Small intestine (tissue), 7 donors: ENCODE measurements at regions not wholly inside any gene's neighbourhood (a gene's known extent, or its start where the extent isn't known, plus 50 kb on each side); places are given as distances from the start of the nearest gene placed in this dataset.

ENCODE experiments used
- DNase-seq, 2 donors: peaks; one replicate each; pipeline versions ENCODE4 v3.0.0 to v3.0.0-alpha.2; 2013
- FAIRE-seq: peaks from 2 replicates; lab custom pipeline; 2012; peaks lifted over from hg19 to GRCh38; lab: Jason Lieb, UNC
- H3K27ac ChIP-seq, 3 donors: one replicate each; pipeline ENCODE4 v1.5.1; 2013; ENCODE audit warnings: low read length in 2 of 3, mild to moderate bottlenecking in 2 of 3, control low read depth in 1 of 3, inconsistent platforms in 1 of 3, low read depth in 1 of 3, moderate library complexity in 1 of 3
- H3K27me3 ChIP-seq, 3 donors: one replicate each; pipeline ENCODE4 v1.6.1; 2013; ENCODE audit warnings: low read length in 3 of 3, inconsistent platforms in 1 of 3; ENCODE audit not compliant: control insufficient read depth in 3 of 3, insufficient read depth in 3 of 3
- H3K36me3 ChIP-seq, 3 donors: one replicate each; pipeline ENCODE4 v1.6.1; 2013; ENCODE audit warnings: low read length in 3 of 3, inconsistent platforms in 1 of 3, low read depth in 1 of 3, mild to moderate bottlenecking in 1 of 3, moderate library complexity in 1 of 3; ENCODE audit not compliant: control insufficient read depth in 3 of 3, insufficient read depth in 2 of 3
- H3K4me1 ChIP-seq, 3 donors: one replicate each; pipeline ENCODE4 v1.6.1; 2013; ENCODE audit warnings: low read length in 2 of 3, inconsistent platforms in 1 of 3, low read depth in 1 of 3, mild to moderate bottlenecking in 1 of 3, moderate library complexity in 1 of 3; ENCODE audit not compliant: control insufficient read depth in 3 of 3, insufficient read depth in 2 of 3
- H3K4me3 ChIP-seq, 3 donors: one replicate each; pipeline ENCODE4 v1.5.1; 2013; ENCODE audit warnings: low read length in 3 of 3, control low read depth in 1 of 3, inconsistent platforms in 1 of 3, low read depth in 1 of 3, mild to moderate bottlenecking in 1 of 3, moderate library complexity in 1 of 3
- H3K9me3 ChIP-seq, 2 donors: one replicate each; pipeline ENCODE4 v1.6.1; 2013; ENCODE audit warnings: low read depth in 1 of 2, low read length in 1 of 2; ENCODE audit not compliant: control insufficient read depth in 2 of 2, insufficient read depth in 1 of 2
- WGBS, 3 donors: extraction: QIAGEN DNeasy Blood & Tissue Kit; methylation state at CpG; one replicate each; pipeline ENCODE4 v1.1.7; 2013; 5-methylcytosine and 5-hydroxymethylcytosine counted together
- donor health status: healthy with polysubstance abuse.
- donor health status: control.
- donor health status: control.
- donor health status: Bipolar disorder and iron deficiency.
- donor health status: healthy.

DNA sequence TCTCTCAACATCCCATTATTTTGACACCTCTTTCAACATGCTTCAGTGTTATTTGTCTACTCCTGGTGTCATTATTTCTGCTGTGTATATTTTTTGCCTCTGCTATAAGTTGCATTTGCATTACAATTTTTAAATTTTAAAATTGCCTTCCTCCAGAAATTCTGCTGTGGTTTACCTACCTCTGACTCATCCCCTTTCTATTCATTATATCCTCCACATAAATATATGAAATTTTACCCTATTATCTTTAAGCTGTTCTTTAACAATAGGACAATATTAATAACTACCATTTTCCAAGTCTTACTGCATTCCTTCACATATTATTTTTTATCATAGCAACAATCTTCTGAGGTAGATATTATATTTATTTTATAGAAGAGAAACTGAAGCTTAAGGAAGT is 178.1 kb upstream of the NRIP1 start:
- H3K9me3 ChIP-seq: no peaks in the 10 kb centered on the region
- no peak overlapping the region for H3K4me3 ChIP-seq
- no peak for DNase-seq
- H3K27me3 ChIP-seq: no peaks in the 10 kb centered on the region
- no peaks in the 10 kb centered on the region for H3K4me1 ChIP-seq
- H3K27ac ChIP-seq: no peak overlapping the region
- FAIRE-seq: no peak
- H3K36me3 ChIP-seq: no peaks in the 10 kb centered on the region

DNA sequence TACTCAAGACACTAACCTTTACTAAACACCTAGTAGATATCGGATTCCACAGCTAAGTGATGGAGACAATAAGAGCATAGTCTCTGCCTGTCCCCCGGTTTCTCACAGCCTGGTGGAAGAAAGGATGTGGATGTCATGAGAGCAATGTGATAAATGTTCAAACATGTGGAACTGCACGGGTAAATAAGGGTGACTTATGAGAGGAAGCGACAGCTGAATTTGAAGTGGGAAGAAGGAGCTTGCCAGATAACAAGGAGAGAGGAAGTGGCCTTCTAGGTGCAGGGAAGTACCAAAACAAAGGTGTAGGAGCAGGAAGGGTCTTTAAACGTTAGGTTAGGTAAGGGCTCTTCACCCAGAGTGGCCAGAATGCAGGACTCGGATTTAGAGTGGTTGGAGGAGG is 178.6 kb upstream of the NRIP1 start:
- Histone ChIP-seq H3K27ac (no peak overlapping the region), H3K4me3 (no peak overlapping the region), H3K9me3 (no peaks in the 10 kb centered on the region), H3K27me3 (no peaks in the 10 kb centered on the region), H3K4me1 (no peaks in the 10 kb centered on the region), H3K36me3 (no peaks in the 10 kb centered on the region)
- FAIRE-seq: no peak
- DNase-seq: no peak
- 64 to 85% (median 73%) methylated on average over 6 of the region's 6 CpGs for WGBS, 3 donors

DNA sequence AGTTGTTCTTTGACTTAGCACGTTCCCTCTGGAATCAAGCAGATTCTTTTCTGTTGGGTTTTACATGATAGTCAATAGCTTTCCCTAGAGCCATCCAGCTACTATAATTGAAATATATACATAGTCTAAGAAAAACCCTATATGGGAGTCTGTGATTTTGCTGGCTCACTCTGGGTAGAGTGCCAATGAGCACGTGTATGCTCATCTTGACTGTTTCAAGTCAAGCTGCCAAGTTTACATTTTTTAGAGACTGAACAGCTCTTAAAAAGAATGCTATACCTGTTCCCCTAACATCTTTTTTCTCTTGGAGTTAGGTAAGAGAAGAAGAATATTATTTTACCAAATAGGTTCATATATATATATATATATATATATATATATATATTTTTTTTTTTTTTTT is 182.8 kb upstream of the NRIP1 start:
- Histone ChIP-seq H3K27ac (no peak overlapping the region), H3K4me1 (no peaks in the 10 kb centered on the region), H3K36me3 (no peaks in the 10 kb centered on the region), H3K27me3 (no peaks in the 10 kb centered on the region), H3K4me3 (no peak overlapping the region), H3K9me3 (no peaks in the 10 kb centered on the region)
- no peak for FAIRE-seq
- no peak for DNase-seq
- 81 to 90% (median 81%) methylated on average over 2 of the region's 2 CpGs for WGBS, 3 donors

DNA sequence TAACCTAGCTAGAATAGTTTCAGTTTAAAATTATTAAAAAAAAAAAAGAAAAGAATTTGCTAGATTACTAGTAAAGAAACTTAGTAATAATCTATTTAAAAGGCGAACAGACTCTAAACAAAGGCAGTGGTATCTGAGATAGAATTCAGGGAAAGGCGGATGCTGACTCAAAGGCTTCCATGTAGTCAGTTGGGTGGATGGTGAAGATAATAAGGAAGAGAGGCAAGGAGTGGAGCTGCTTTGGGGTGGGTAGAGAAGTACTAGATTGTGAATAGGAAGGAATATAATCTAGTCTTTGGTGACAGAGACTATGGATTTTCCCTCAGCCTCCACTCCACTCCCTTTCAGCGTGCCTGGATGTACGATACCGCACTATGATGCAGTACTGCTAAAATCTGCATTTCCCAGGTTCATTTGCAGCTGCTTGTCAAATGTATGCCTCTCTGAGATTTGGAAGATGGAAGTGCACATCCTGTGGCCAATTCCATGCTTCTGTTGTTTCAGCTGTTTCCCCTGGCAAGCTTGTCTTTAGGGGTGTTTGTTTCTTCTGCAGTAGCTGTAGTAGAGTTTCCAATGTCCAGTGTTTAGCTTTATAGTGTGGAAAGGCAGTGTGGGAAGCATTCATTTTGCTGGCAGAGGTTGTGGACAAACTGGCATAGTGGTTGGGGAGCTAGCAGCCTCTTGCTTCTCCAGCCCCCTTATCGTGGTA is 184.6 kb upstream of the NRIP1 start:
- H3K4me1 ChIP-seq: no peaks in the 10 kb centered on the region
- 91 to 95% (median 94%) methylated on average over 6 of the region's 6 CpGs for WGBS, 3 donors
- no peaks in the 10 kb centered on the region for H3K9me3 ChIP-seq
- H3K27me3 ChIP-seq: no peaks in the 10 kb centered on the region
- H3K36me3 ChIP-seq: no peaks in the 10 kb centered on the region
- FAIRE-seq (no peak), DNase-seq (no peak)
- no peak overlapping the region for H3K27ac ChIP-seq
- no peak overlapping the region for H3K4me3 ChIP-seq

DNA sequence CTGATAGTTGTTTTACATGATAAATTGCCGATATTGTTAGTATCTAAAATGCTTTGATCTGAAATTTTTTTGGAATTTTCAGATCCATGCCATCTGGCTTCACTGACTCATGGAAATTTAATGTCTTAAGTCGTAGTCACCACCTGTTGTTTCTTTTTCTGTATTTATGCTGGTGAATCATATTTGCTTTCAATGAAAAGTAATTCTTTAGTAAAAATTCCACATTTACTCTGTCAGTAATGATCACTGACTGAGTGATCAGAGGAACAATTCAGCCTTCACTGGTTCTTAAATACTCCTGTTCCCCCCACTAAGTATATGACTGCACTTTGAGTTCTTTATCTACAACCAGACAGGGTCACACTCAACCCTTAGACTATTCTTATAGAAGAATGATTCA is 185.6 kb upstream of the NRIP1 start:
- DNase-seq: no peak
- Histone ChIP-seq H3K27me3 (no peaks in the 10 kb centered on the region), H3K4me1 (no peaks in the 10 kb centered on the region), H3K4me3 (no peak overlapping the region), H3K36me3 (no peaks in the 10 kb centered on the region), H3K9me3 (no peaks in the 10 kb centered on the region), H3K27ac (no peak overlapping the region)
- no peak for FAIRE-seq
- 73 to 78% (median 76%) methylated on average over 2 of the region's 2 CpGs for WGBS, 3 donors

DNA sequence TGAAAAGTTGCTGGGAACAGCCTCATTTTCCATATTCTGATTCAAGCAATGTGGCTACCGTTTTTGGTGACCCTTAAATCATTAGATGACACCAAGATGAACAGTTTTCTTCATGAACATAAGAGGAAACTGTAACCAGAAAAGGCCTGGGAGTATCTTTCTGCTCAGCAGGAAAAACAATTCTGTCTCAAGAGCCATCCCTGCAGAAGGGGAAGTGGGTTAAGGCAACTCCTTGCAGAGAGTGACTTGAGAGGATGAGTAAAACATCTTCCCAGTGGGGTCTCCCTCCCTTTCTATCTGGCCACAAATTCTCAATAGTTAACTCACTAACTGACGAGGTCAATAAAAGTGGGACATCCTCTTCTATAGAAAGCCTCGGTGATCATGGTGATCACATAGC is 187.6 kb upstream of the NRIP1 start:
- Histone ChIP-seq H3K4me3 (no peak overlapping the region), H3K9me3 (no peaks in the 10 kb centered on the region), H3K36me3 (no peaks in the 10 kb centered on the region), H3K4me1 (no peaks in the 10 kb centered on the region), H3K27me3 (no peaks in the 10 kb centered on the region), H3K27ac (no peak overlapping the region)
- DNase-seq: no peak
- no peak for FAIRE-seq
- WGBS, 3 donors: 64 to 80% (median 77%) methylated on average over 3 of the region's 3 CpGs

DNA sequence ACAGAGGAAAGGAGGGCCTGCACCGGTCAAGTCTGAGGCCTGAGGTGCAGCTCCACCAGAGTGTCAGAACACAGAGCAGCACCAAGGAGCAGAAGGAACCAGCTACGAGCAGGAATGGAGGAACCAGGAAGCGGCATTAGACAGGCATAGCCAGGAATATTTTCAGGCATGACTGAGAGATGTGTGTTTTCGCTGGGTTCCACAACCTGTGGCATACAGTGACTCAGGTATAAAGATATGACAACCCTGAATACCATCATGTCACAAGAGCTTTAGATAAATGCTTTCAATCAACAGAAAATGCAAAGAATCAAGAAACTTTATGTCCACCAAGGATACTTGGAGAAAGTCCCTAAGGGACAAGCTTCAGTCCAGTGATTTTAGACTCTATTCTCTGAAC is 189.3 kb upstream of the NRIP1 start:
- Histone ChIP-seq H3K36me3 (no peaks in the 10 kb centered on the region), H3K4me3 (no peak overlapping the region), H3K4me1 (no peaks in the 10 kb centered on the region), H3K9me3 (no peaks in the 10 kb centered on the region), H3K27ac (no peak overlapping the region), H3K27me3 (no peaks in the 10 kb centered on the region)
- WGBS, 3 donors: 92 to 96% (median 94%) methylated on average over 4 of the region's 4 CpGs
- no peak for DNase-seq
- no peak for FAIRE-seq

DNA sequence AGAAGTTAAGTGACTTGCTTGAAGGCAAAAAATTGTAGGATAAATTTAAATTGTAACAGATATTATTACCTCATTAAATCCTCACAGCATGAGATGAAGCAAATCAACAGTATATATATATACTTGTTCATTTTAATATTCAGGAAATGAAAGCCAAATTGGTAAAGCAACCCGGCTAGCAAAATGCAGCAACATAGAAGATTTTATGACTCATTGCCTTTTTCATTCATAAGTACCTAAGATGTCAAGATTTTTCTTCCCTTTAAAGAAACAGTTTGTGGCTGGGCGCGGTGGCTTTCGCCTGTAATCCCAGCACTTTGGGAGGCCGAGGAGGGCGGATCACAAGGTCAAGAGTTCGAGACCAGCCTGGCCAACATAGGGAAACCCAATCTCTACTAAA is 190.5 kb upstream of the NRIP1 start:
- DNase-seq: no peak
- Histone ChIP-seq H3K4me3 (no peak overlapping the region), H3K36me3 (no peaks in the 10 kb centered on the region), H3K27ac (no peak overlapping the region), H3K27me3 (no peaks in the 10 kb centered on the region), H3K4me1 (no peaks in the 10 kb centered on the region), H3K9me3 (no peaks in the 10 kb centered on the region)
- FAIRE-seq: no peak
- WGBS, 3 donors: 81 to 93% (median 89%) methylated on average over 7 of the region's 7 CpGs

DNA sequence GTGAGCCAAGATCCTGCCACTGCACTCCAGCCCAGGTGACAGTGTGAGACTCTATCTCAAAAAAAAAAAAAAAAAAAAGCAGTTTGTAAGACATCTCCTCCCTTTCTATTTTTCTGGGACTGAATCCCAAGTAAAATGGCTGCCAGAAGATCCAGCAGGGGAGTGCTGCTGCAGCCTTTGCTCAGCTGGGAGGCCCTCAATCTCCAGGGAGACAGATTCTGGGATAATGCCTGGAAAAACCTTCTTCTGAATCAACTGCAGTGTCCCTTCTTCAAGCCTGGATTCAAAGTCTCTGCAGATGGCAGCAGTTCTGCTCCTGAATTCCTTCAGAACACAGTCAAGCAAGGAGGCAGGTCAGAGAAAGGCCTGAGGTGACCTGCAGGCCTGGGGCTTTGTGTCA is 191.0 kb upstream of the NRIP1 start:
- no peaks in the 10 kb centered on the region for H3K9me3 ChIP-seq
- no peaks in the 10 kb centered on the region for H3K36me3 ChIP-seq
- H3K4me1 ChIP-seq: no peaks in the 10 kb centered on the region
- no peak overlapping the region for H3K4me3 ChIP-seq
- DNase-seq (no peak), FAIRE-seq (no peak)
- H3K27me3 ChIP-seq: no peaks in the 10 kb centered on the region
- H3K27ac ChIP-seq: no peak overlapping the region
